DND-41 (cell line): ENCODE measurements at regions not wholly inside any gene's neighbourhood (a gene's known extent, or its start where the extent isn't known, plus 50 kb on each side); places are given as distances from the start of the nearest gene placed in this dataset.

Source experiments
- CTCF ChIP-seq: IDR thresholded peaks from 2 replicates; pipeline ENCODE4 v1.5.1; 2012; ENCODE audit warnings: borderline replicate concordance, low read length, moderate library complexity, mild to moderate bottlenecking; ENCODE audit not compliant: poor library complexity, severe bottlenecking; ENCODE audit errors: extremely low read depth
- EZH2 ChIP-seq: IDR thresholded peaks from 3 replicates; pipeline ENCODE4 v1.6.1; 2012; ENCODE audit warnings: borderline replicate concordance, low read depth, mild to moderate bottlenecking, moderate library complexity, low read length, inconsistent platforms; ENCODE audit not compliant: severe bottlenecking

GRCh38 chr2:20925265-20925889 lies 102.5 kb upstream of the LDAH start:
- no peak for TF ChIP-seq CTCF
- TF ChIP-seq EZH2 = no peak
